ENCODE measurements at regions not wholly inside any gene's neighbourhood (a gene's known extent, or its start where the extent isn't known, plus 50 kb on each side); places are given as distances from the start of the nearest gene placed in this dataset.

DNA sequence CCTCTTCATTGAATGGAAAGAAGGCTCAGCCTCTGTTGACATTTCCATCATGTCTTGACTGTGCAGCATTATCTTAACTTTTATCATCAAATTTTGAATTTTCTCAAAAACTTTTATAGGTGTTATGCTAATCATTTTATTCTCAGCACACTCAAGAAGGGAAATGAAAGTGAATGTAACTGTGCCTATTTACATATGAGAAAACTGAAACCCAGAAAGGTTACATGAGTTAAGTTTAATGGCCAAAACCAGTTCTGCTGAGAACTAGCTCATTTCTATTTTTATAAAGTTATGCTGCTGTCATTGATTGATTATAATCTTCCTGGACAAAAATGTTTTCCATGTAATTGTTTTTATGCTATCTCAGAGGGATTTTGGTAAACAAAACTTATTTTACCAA is 618.8 kb upstream of the NRXN1 start:
- no peak for DNase-seq (ENCODE audit: low read depth)

DNA sequence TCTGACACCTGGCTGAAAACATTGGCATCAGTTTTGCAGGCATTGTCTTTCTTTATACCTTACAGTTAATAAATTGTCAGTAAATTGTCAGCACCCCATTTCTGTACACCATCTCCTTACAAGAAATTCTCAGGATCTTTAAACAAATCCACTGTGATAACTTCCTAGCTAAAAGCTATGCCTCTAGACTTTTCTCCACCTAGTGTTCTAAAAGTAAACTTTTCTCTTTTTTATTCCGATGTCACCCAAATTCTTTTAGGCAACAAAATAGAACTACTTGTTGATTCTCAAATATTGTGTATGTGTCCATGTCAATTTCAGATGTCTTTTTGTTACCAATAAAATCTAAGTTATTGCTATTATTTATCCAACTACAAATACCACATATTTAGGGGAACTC is 617.4 kb upstream of the NRXN1 start:
- no peak for DNase-seq (ENCODE audit: low read depth)

DNA sequence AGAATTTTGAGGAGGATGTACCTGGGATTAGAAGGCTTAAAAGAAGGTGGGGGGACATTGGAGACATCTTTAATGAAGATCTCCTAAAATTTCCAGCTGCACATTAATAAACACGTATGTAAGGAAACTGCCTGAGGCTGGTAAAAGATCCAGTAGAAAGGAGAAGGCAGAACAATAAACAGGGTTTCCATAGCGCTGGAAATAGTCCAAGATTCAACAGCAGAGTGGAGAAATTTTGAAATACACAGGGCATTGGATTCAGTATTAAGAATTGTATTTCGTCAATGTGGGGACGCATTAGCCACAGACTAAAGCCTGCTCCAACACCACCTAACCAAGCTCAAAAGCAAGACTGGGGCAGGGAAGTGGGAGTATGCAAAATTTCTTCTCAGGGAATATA is 606.9 kb upstream of the NRXN1 start:
- DNase-seq (ENCODE audit: low read depth): peak; percentile 26

DNA sequence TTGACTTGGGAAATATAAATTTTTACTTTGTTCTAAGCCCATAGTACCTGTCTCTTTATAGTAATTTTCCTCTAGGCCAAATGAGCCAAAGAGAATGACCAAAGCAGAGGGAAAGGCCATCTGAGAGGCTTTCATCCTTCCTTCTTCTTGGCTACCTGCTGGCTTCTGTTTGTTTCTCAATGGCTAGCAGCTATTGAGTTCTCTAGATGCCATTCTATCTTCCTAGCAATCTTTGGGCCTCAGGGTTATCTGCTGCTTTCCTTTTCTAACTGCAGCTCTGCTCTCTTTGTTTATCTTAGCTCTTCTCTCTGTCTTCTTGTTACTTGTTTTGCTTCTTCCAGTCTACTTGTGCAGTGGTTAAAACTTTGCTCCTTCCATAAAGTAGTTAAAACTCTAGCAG is 601.1 kb upstream of the NRXN1 start:
- DNase-seq (ENCODE audit: low read depth): no peak

DNA sequence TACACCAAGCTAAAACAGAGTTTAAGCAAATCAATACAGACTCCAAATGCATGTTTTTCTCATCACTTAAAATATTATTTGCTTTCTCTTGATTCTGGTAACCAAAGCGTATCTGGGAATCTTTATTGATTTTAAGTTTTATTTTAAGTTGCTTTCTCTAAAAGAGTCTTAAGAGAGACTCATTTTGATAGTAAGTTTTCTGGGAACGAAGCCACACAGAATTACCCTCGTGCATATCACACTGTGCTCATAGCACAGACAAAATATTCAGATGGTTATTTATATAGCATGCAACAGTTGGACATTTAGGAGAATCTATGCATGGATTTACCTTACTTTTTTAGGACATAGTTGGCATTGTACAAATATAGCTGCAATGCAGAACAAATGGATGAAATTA is 597.5 kb upstream of the NRXN1 start:
- no peak for DNase-seq (ENCODE audit: low read depth)

DNA sequence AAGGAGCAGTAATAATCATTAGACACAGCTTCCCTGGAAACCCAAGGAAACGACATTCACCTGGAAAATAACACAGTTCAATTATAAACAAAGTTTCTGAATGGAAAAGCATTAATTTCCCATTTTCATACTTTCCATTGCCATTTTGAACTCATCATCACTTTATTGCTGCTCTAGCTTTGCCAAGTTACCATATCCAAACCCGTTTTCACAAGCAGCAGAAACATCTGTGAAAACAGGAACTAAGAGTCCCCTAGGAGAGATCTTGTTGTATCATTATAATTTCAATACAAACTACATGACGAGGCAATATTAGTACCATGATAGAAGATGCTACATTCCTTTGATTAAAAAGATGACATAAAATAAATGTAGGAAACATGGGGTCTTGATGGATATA is 597.0 kb upstream of the NRXN1 start:
- DNase-seq (ENCODE audit: low read depth): no peak

DNA sequence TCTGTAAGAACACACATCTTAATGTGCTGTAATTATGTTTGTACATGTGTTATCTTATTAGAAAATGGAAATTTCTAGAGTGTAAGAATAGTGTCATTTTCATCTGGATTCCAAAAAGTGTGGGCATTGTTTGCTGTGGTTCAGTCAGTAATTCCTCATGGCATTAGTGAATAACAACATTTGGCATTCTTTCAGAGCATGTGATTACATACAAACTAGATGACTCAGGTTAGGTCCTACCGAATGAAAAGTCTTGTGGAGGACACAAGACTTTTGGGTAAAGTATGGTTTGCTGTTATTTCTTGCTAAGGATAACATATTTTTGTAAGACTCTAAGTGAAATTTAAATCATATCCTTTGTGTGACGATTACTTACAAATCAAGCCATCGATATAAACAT is 593.1 kb upstream of the NRXN1 start:
- peak; percentile 67 for DNase-seq (ENCODE audit: low read depth)

DNA sequence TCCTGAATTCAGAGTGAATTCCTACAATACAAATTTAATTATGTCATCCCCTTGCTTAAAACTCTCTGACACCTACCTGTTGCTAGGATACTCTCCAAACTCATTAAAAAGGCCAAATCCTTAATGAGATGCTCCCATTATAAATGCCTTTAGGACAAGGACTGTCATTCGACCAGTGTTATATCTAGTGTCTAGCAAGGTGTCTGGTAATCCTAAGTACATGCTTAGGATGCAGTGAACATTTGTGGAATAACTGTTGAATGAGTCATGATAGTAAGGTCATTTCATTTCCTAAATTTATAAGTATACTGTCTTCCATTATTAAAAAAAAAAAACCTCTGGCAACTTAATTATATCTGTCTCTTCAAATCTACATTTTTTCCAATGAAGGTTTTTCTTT is 588.9 kb upstream of the NRXN1 start:
- peak; percentile 48 for DNase-seq (ENCODE audit: low read depth)

DNA sequence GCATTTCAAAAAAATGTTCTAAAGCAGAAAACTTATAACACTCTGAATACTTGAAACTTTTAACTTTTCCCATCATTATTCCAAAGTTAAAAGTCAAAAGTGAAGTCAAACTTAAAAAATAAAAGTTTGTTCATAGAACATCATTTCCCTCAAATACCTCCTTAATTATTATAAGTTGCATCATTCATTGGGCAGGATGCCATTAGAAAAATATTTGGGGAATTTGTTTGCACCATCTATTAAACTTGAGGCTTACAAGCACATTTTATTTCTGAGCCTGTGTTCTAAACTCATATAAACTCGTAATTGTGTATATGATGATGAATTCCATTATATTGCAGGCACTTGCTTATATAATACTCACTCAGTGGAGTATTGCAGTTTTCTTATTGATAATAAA is 588.0 kb upstream of the NRXN1 start:
- peak; percentile 9 for DNase-seq (ENCODE audit: low read depth)

DNA sequence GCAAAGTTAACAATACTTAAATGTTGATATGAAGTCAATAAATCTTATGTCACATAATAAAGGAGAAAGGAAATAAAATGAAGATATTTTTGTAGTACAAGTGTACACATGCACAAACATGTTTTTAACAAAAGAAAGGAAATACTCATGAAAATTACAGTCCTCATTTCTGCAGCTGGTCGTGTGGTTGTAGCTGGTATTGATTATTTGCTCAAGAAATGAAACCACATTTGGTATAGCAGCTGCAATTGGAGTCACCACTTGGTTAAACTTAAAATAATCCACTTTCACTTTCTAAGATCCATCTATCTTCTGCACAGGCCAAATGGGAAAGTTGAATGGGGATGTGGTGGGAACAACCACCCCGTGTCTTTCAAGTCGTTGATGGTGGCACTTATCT is 580.5 kb upstream of the NRXN1 start:
- DNase-seq (ENCODE audit: low read depth): no peak

DNA sequence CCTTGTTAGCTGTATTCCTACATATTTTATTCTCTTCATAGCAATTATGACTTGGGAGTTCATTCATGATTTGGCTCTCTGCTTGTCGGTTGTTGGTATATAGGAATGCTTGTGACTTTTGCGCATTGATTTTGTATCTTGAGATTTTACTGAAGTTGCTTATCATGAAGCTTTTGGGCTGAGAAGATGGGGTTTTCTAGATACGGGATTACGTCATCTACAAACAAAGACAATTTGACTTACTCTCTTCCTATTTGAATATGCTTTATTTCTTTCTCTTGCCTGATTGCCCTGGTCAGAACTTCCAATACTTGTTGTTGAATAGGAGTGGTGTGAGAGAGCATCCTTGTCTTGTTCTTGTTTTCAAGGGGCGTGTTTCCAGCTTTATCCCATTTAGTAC is 569.8 kb upstream of the NRXN1 start:
- DNase-seq (ENCODE audit: low read depth): no peak

DNA sequence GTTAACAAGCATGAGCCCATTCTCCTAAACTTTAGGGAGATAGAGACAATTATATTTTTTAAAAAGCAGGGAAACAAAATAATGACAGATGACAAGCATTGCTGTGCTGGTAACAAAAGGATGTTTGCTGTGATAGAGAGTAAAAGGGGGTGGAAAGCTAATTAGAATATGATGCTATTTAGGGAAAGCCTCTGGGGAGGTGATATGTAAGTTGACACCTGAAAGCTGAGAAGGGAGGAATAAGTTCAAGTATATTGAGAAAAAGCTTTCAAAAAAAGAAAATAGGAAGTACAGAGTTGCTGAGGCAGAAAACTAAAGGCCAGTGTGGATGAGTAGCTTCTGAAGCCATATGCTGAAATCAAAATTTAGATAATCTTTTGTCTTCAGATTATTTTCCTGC is 565.2 kb upstream of the NRXN1 start:
- no peak for DNase-seq (ENCODE audit: low read depth)

DNA sequence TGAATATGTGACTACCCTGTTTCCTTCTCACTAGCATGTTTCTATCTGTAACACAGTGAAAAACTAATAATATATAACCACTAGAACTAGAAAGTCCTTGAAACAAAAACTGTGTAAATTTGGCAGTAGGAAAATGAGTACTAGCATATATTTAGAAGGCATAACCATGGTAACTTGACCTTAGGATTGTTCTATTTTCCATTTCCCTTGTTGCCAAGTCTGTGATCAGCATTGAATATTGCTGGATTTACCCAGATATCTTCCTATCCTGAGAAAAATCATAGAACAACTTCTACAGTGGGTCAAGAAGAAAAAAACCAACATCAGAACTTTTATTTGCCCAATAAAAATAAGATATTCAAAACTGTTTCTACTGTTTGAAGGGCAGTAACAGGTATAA is 563.9 kb upstream of the NRXN1 start:
- no peak for DNase-seq (ENCODE audit: low read depth)

DNA sequence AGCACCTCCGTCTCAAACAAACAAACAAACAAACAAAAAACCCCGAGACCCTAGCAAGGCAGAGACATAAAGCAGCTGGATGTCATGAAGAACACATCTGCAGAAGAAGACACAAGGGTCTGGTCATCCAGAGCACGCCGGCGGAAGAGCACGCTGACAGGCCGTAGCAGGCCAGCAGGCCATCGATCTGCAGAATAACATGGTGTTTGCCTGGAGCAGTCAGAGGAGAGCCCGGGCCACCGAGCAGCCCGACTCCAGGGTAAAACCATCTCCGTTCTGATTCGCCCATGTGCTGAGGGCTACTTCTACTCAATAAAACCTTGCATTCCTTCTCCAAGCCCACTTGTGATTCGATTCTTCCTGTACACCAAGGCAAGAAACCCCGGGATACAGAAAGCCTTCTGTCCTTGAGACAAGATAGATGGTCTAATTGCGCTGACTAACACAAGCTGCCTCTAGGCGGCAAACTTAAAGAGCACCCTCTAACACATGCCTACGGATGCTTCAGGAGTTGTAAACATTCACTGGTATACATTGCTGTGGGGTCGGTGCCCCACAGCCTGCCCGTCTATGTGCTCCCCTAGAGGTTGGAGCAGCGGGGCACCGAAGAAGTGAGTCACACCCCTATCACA is 549.8 kb upstream of the NRXN1 start:
- DNase-seq (ENCODE audit: low read depth): no peak

DNA sequence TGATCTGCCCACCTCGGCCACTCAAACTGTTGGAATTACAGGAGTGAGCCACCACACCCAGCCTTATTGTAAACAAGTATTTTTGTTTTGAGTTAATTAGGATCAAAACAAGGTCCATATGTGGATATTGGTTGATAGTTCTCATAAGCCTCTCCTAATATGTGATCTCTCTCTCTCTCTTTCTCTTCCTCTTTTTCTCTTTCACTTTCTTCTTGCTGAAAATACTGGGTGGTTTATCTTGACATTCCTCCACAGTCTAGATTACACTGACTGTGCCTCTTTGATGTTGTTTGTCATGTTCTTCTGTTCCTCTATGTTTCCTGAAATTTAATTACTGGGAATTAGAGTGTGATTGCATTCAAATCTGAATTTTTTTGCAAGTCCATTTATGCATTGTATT is 547.5 kb upstream of the NRXN1 start:
- no peak for DNase-seq (ENCODE audit: low read depth)

DNA sequence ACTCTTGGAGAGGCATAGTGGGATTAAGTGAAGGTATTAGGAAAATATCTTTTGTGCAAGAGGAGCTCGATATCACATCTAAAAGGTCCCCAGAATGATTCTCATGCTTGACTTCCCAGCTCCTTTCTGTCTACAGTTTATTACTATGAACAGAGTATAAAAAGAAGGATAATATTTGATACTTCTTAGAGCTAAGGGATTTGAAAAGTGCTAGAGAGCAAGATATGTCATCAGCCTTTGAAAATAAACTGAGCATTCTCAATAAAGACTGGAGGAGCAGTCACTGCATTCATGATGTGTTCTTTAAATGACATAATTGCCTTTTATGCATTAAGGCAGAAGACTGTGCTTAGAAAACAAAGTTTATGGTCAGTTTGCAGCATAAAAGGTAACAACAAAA is 543.2 kb upstream of the NRXN1 start:
- no peak for DNase-seq (ENCODE audit: low read depth)

DNA sequence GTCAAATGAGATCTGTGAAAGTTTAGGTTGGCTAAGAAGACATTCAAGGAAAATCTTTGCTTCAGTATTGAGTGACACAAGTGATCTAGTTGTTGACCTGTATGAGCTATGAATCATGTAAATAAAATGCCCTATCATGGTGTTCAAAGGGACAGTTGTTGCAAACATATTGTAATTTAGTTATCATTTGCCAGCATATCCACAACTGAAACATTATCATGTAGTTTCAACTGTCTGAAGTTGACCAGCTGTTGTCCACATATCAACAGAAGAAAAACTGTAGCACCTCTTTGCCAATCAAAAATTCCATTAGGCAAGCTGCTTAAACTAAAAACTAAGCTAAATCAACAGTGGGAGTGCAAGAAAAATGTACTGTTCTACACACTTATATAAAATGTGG is 527.1 kb upstream of the NRXN1 start:
- no peak for DNase-seq (ENCODE audit: low read depth)

DNA sequence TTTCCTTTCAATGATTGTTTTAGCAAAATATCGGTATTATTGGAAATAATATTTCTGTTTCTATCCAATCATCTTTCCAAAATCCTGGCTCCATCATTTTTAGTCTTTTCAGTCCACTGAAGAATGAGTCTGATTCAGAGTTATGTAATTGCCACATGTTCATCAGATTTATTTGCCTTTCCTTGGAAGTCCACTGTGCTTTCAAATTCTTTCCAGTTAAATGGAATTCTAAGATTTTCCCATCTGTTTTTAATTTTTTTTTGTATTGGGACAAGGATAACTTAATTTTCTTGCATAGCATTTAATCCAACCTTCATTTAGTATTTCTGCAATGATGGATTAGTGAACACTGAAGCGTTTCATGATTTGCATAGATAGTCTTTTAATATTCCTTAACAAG is 521.5 kb upstream of the NRXN1 start:
- no peak for DNase-seq (ENCODE audit: low read depth)

DNA sequence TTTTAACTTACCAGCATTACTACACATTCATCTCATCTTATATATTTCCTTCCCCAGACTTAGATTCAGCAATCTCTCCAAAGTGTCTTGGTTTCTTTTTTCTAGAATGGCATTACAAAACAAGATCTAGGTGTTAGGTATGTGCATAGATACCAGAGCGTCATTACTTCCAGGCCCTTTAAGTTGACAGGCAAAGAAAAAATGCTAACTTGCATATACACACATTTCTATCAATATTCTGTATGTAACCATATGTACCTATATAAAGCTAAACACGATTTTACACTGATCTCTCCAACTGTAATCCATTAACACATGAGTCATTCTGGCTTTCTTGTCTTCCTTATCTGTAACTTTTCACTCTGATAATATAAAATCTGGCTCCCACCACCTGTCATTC is 503.8 kb upstream of the NRXN1 start:
- DNase-seq (ENCODE audit: low read depth): no peak

DNA sequence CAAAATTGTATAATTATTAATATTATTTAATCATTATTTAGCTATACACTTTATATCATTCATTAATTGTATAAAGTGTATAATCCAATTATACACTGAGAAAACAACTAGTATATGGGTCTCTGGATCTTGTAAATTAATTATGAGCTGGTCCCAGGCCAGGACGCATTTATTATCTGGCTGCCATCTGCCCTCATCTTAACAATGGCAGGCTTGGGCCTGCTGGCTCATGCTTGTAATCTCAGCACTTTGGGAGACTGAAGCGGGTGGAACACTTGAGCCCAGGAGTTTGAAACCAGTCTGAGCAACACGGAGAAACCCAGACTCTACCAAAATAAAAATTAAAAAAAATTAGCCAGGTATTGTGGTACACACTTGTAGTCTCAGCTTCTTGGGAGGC is 502.2 kb upstream of the NRXN1 start:
- no peak for DNase-seq (ENCODE audit: low read depth)

DNA sequence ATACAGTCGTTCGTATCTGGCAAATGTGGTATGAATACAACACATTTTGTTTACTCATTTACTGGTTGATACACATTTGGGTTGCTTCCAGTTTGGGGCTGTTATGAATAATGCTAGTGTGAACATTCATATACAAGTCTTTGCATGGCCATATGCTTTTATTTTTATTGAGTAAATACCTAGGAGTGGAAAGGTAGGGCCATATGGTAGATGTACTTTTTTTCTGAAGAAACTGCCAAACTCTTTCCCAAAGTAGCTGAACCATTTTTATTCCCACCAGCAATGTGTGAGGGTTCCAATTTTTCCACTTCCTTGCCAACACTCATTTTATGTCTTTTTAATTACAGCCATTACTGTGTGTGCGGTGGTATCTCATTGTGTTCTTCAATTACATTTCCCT is 496.2 kb upstream of the NRXN1 start:
- no peak for DNase-seq (ENCODE audit: low read depth)

DNA sequence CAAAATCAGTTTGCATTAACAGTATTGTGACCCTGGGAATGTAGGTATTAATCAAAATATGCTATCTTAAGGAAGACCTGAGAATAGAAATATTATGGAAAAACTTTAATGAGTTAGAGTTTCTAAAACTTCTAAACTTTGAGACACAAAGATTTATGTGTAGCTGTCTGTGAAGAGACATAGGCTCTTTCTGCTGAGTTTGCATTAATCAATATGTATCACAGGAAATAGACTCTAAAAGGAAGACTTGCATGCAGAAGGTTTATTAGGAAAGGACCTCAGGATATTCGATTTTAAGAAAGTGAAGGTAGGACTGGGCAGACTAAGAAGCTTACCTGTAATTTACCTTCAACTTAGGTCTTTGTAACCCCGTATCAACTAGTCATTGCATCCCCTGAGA is 494.8 kb upstream of the NRXN1 start:
- no peak for DNase-seq (ENCODE audit: low read depth)

DNA sequence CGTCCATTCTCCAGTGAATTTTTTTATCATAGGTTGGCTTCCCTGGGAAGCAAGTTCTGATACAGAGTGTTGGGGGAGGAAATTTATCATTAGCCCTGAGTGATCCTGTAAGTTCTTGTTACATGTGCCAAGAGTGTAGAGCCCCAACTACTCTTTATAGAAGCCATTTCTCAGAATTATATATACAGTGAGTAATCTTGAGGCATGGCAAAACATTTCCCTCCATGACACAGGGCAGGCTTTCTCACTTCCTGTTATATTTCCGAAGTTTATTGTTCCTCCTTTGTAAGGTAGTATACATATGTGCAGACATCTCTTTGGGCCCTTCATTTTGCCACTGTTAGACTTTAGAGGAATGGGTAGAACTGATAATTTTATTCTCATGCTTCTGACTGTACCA is 484.7 kb upstream of the NRXN1 start:
- peak; percentile 10 for DNase-seq (ENCODE audit: low read depth)

DNA sequence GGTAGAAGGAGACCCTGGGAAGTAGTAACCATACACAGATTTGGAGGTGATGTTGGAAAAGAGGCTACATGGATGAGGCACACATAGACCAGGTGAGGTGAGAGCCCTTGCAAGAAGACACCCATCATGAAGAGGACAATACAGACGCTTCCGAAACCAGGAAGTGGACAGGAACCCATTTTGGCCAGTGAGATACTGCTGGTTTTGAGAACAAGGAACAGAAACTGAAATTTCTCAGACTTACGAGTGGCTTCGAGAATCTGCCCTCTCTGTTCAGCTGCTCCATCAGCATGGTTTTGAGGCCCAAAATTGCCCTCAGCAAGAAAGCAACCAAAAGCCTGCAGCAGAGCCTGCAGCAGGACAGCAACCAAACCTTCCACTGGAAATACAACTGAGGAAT is 479.1 kb upstream of the NRXN1 start:
- no peak for DNase-seq (ENCODE audit: low read depth)

DNA sequence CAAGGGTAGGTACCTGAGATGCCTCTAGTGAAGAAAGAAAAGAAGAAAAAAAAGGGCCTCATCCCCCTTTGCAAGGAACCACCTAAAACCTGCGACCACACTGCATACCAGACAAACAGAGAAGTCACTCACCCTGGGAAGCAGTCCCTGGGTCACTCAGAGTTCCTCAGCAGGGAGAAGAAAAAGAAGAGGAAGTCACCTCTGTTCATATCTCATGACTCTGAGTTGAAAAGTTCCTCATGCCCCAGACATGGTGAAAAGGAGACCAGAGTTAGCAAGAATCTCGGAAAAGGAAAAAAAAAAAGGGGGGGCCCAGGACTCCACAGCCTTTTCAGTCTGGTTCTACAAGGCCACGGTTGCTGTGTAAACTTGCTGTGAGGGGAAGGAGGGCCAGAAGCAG is 478.4 kb upstream of the NRXN1 start:
- no peak for DNase-seq (ENCODE audit: low read depth)

Measured in iris pigment epithelial cell (primary cell).